Right ventricle myocardium inferior (tissue), 1 donor: ENCODE measurements at regions not wholly inside any gene's neighbourhood (a gene's known extent, or its start where the extent isn't known, plus 50 kb on each side); places are given as distances from the start of the nearest gene placed in this dataset.

Experiments
- ATAC-seq: fragments of 200-7000 bp; cut with Tn5 transposase; one replicate; pipeline ENCODE4 v1.9.1; 2020; ENCODE audit warnings: mild to moderate bottlenecking, moderate library complexity
- DNase-seq: peaks from one replicate; pipeline ENCODE4 v3.0.0; 2021; ENCODE audit errors: missing footprints
- intact Hi-C: fragments of 100-400 bp; cut with DNase I; formaldehyde crosslinking; loops from one replicate; pipeline ENCODE4 v1.11.0; 2022
- donor health status: DM: no; HTN: yes; CAD: no; lungs with severe emphysema.

- peak; percentile 37 for ATAC-seq
Measured at GRCh38 chr13:103140001-103140671, 73.9 kb upstream of the SLC10A2 start.

GRCh38 chr13:103134271-103134670 is 68.1 kb upstream of the SLC10A2 start:
- DNase-seq (no peak), ATAC-seq (no peak)
- intact Hi-C loops = no loop called here

More at GRCh38 chr13:103140001-103140671, 73.9 kb upstream of the SLC10A2 start:
- intact Hi-C loops = loop anchor here (5.0 kb wide), 1 partner anchor 223 kb away; no protein-coding TSS in a partner anchor
- DNase-seq = no peak

- no peak for DNase-seq
- no peak for ATAC-seq
- intact Hi-C loops = no loop called here
Measured at GRCh38 chr13:103133556-103133955, 67.3 kb upstream of the SLC10A2 start.

- ATAC-seq = no peak
- intact Hi-C loops = no loop called here
- DNase-seq = no peak
Measured at GRCh38 chr13:103130681-103131210, 64.5 kb upstream of the SLC10A2 start.

- ATAC-seq (no peak), DNase-seq (no peak)
- intact Hi-C loops = no loop called here
Measured at GRCh38 chr13:103130146-103130545, 63.9 kb upstream of the SLC10A2 start.
